HEK293 (cell line): ENCODE measurements at regions not wholly inside any gene's neighbourhood (a gene's known extent, or its start where the extent isn't known, plus 50 kb on each side); places are given as distances from the start of the nearest gene placed in this dataset.

Source experiments
- BCL11A ChIP-seq: fragments of 450-650 bp; formaldehyde crosslinking; IDR thresholded peaks from 2 replicates; pipeline ENCODE4 v1.5.1; 2016; ENCODE audit warnings: low read depth, missing biosample characterization, missing genetic modification characterization
- ZBTB8A ChIP-seq: fragments of 450-650 bp; formaldehyde crosslinking; IDR thresholded peaks from 2 replicates; pipeline ENCODE4 v1.5.1; 2016; ENCODE audit warnings: missing biosample characterization, missing genetic modification characterization
- ZNF184 ChIP-seq: fragments of 450-650 bp; IDR thresholded peaks from 2 replicates; pipeline ENCODE4 v1.5.1; 2018; ENCODE audit warnings: missing biosample characterization, mild to moderate bottlenecking, missing genetic modification characterization
- ZNF274 ChIP-seq, 2 experiments: fragments of 200-500 bp in 1 of 2; fragments of 450-650 bp in 1 of 2; sonication (Bioruptor generic) in 1 of 2; formaldehyde crosslinking in 1 of 2; IDR thresholded peaks; 2 replicates each; pipeline versions ENCODE4 v1.5.1 to v1.6.1; 2014 to 2016; ENCODE audit warnings: borderline replicate concordance in 1 of 2, inconsistent platforms in 1 of 2, low read length in 1 of 2, missing biosample characterization in 1 of 2, missing genetic modification characterization in 1 of 2
- ZNF341 ChIP-seq: fragments of 450-650 bp; formaldehyde crosslinking; IDR thresholded peaks from 2 replicates; pipeline ENCODE4; 2016; ENCODE audit warnings: low read depth, missing biosample characterization, missing genetic modification characterization
- ZNF529 ChIP-seq: fragments of 450-650 bp; formaldehyde crosslinking; IDR thresholded peaks from 2 replicates; pipeline ENCODE4 v1.5.1; 2017; ENCODE audit warnings: missing genetic modification characterization, missing biosample characterization; ENCODE audit not compliant: insufficient replicate concordance
- ZSCAN16 ChIP-seq: fragments of 450-650 bp; formaldehyde crosslinking; IDR thresholded peaks from 2 replicates; pipeline ENCODE4 v1.5.1; 2016; ENCODE audit warnings: missing biosample characterization, missing genetic modification characterization
- TF ChIP-seq, protein P1 (sequence below): fragments of 450-650 bp; formaldehyde crosslinking; IDR thresholded peaks from 2 replicates; pipeline ENCODE4 v1.5.1; 2016; ENCODE audit warnings: missing biosample characterization, missing genetic modification characterization
- TF ChIP-seq, protein P2 (sequence below): fragments of 450-650 bp; formaldehyde crosslinking; IDR thresholded peaks from 2 replicates; pipeline ENCODE4 v1.5.1; 2016; ENCODE audit warnings: missing biosample characterization, missing genetic modification characterization

DNA sequence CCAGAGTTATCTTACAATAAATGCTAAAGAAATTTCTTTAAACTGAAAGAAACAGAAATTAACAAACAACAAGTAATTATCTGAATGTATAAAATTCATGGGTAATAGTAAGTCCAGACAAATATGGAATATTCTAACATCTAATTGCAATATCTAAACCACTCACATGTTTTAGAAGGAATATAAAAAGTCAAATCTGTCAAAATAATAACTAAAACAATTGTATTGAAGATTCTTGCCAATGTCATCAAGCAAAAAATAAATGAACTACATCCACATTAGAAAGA is 942.9 kb upstream of the PCDH20 start:
- TF ChIP-seq BCL11A (no peak), ZNF341 (tag by site-specific recombination) (no peak), ZSCAN16 (no peak), ZNF529 (no peak), ZBTB8A (tag by site-specific recombination) (no peak), ZNF274 (IDR thresholded peaks at IDR 0.05; ENCODE audit: low read length) (no peak), ZNF274 (tag by site-specific recombination; IDR thresholded peaks at IDR 0.05; ENCODE audit: borderline replicate concordance) (no peak), ZNF184 (no peak)
- TF ChIP-seq, protein P1, sequence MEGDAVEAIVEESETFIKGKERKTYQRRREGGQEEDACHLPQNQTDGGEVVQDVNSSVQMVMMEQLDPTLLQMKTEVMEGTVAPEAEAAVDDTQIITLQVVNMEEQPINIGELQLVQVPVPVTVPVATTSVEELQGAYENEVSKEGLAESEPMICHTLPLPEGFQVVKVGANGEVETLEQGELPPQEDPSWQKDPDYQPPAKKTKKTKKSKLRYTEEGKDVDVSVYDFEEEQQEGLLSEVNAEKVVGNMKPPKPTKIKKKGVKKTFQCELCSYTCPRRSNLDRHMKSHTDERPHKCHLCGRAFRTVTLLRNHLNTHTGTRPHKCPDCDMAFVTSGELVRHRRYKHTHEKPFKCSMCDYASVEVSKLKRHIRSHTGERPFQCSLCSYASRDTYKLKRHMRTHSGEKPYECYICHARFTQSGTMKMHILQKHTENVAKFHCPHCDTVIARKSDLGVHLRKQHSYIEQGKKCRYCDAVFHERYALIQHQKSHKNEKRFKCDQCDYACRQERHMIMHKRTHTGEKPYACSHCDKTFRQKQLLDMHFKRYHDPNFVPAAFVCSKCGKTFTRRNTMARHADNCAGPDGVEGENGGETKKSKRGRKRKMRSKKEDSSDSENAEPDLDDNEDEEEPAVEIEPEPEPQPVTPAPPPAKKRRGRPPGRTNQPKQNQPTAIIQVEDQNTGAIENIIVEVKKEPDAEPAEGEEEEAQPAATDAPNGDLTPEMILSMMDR (tag by site-specific recombination) = no peak
- TF ChIP-seq, protein P2, sequence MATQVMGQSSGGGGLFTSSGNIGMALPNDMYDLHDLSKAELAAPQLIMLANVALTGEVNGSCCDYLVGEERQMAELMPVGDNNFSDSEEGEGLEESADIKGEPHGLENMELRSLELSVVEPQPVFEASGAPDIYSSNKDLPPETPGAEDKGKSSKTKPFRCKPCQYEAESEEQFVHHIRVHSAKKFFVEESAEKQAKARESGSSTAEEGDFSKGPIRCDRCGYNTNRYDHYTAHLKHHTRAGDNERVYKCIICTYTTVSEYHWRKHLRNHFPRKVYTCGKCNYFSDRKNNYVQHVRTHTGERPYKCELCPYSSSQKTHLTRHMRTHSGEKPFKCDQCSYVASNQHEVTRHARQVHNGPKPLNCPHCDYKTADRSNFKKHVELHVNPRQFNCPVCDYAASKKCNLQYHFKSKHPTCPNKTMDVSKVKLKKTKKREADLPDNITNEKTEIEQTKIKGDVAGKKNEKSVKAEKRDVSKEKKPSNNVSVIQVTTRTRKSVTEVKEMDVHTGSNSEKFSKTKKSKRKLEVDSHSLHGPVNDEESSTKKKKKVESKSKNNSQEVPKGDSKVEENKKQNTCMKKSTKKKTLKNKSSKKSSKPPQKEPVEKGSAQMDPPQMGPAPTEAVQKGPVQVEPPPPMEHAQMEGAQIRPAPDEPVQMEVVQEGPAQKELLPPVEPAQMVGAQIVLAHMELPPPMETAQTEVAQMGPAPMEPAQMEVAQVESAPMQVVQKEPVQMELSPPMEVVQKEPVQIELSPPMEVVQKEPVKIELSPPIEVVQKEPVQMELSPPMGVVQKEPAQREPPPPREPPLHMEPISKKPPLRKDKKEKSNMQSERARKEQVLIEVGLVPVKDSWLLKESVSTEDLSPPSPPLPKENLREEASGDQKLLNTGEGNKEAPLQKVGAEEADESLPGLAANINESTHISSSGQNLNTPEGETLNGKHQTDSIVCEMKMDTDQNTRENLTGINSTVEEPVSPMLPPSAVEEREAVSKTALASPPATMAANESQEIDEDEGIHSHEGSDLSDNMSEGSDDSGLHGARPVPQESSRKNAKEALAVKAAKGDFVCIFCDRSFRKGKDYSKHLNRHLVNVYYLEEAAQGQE (tag by site-specific recombination) = no peak
